UCSD-AML1 (cell line): ENCODE measurements at regions not wholly inside any gene's neighbourhood (a gene's known extent, or its start where the extent isn't known, plus 50 kb on each side); places are given as distances from the start of the nearest gene placed in this dataset.
"Not testable (repeated sequence)": the region's sequence is repeated elsewhere in the genome, so short reads cannot be mapped to it uniquely, and the experiment has no call there.

Source experiments
- DNase-seq: peaks from one replicate; lab custom pipeline; 2025; ENCODE audit not compliant: unreplicated experiment; lab: John Stamatoyannopoulos, UW

GRCh38 chr4:111115881-111116280 is 493.0 kb upstream of the PITX2 start:
- no peak for DNase-seq

- DNase-seq = no peak
Measured at GRCh38 chr4:111120191-111120590, 497.3 kb upstream of the PITX2 start.

- DNase-seq = no peak
Measured at GRCh38 chr4:111126340-111126739, 503.5 kb upstream of the PITX2 start.

GRCh38 chr4:111127841-111128240 is 505.0 kb upstream of the PITX2 start:
- no peak for DNase-seq

- DNase-seq = no peak
Measured at GRCh38 chr4:111128327-111128726, 505.4 kb upstream of the PITX2 start.

GRCh38 chr4:111136438-111136837 is 513.6 kb upstream of the PITX2 start:
- no peak for DNase-seq

- no peak for DNase-seq
Measured at GRCh38 chr4:111136967-111137366, 514.1 kb upstream of the PITX2 start.

- no peak for DNase-seq
Measured at GRCh38 chr4:111143510-111143909, 520.6 kb upstream of the PITX2 start.

- no peak for DNase-seq
Measured at GRCh38 chr4:111154934-111155333, 532.1 kb upstream of the PITX2 start.

- DNase-seq = not testable (repeated sequence)
Measured at GRCh38 chr4:111164556-111164955, 541.7 kb upstream of the PITX2 start.

- DNase-seq = no peak
Measured at GRCh38 chr4:111174331-111174730, 551.5 kb upstream of the PITX2 start.

- DNase-seq = no peak
Measured at GRCh38 chr4:111178231-111178630, 555.4 kb upstream of the PITX2 start.

GRCh38 chr4:111187108-111187507 is 564.2 kb upstream of the PITX2 start:
- DNase-seq = no peak

GRCh38 chr4:111198446-111198845 is 575.6 kb upstream of the PITX2 start:
- no peak for DNase-seq

GRCh38 chr4:111204797-111205196 is 581.9 kb upstream of the PITX2 start:
- no peak for DNase-seq

GRCh38 chr4:111208970-111209369 is 586.1 kb upstream of the PITX2 start:
- no peak for DNase-seq

- DNase-seq = no peak
Measured at GRCh38 chr4:111209706-111210105, 586.8 kb upstream of the PITX2 start.

GRCh38 chr4:111210595-111210994 is 587.7 kb upstream of the PITX2 start:
- no peak for DNase-seq

- DNase-seq = no peak
Measured at GRCh38 chr4:111213531-111213930, 590.7 kb upstream of the PITX2 start.

- no peak for DNase-seq
Measured at GRCh38 chr4:111214371-111214770, 591.5 kb upstream of the PITX2 start.

- no peak for DNase-seq
Measured at GRCh38 chr4:111215755-111216154, 592.9 kb upstream of the PITX2 start.

- DNase-seq = no peak
Measured at GRCh38 chr4:111216791-111217190, 593.9 kb upstream of the PITX2 start.

GRCh38 chr4:111221371-111221770 is 598.5 kb upstream of the PITX2 start:
- DNase-seq = no peak

- DNase-seq = no peak
Measured at GRCh38 chr4:111228396-111228795, 605.5 kb upstream of the PITX2 start.
